Right lobe of liver (tissue), 4 donors: ENCODE measurements at regions not wholly inside any gene's neighbourhood (a gene's known extent, or its start where the extent isn't known, plus 50 kb on each side); places are given as distances from the start of the nearest gene placed in this dataset.

Source experiments
- CTCF ChIP-seq, 4 donors: fragments of 200-600 bp in 3 of 4; fragments of 450-650 bp in 1 of 4; IDR thresholded peaks; one replicate each; pipeline versions ENCODE4 v1.5.1 to v1.8.0; 2016 to 2022; ENCODE audit warnings: antibody characterized with exemption in 4 of 4, mild to moderate bottlenecking in 2 of 4
- POLR2A ChIP-seq: fragments of 450-650 bp; IDR thresholded peaks from one replicate; pipeline ENCODE4 v1.6.1; 2017; ENCODE audit warnings: antibody characterized with exemption, mild to moderate bottlenecking
- donor health status: DM: no; HTN: no; CAD: no.
- donor health status: DM: no; HTN: no; CAD: no.
- donor health status: DM: no; HTN: yes; CAD: no.

DNA sequence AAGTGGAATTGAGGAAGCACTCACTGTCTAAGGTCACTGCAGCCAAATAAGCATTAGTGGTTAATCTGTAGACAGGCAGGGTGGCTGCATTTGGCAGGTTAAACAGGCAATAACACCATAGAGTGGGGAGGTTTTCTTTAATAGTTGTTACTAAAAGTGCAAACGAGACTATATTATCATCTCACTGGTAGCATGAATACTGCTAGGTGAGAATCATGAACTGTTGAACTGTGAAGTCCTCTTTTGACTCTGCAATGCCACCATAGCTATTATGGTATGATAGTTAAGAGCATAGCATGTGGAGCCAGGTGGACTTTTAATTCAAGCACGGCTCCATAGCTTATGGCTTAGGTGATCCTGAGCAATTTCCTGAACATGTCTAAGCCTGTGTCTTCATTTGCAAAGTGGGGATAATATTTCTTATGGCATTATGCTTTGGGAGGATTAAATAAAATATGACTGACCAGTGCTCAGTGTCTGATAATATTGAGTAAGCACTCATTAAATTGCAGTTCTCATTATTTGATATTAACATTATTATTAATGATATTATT lies 235.6 kb upstream of the HHIP start:
- no peak for TF ChIP-seq CTCF (IDR thresholded peaks at IDR 0.05)
- TF ChIP-seq POLR2A = no peak
